GM18505 (cell line): ENCODE measurements at regions not wholly inside any gene's neighbourhood (a gene's known extent, or its start where the extent isn't known, plus 50 kb on each side); places are given as distances from the start of the nearest gene placed in this dataset.
A peak's percentile ranks its signal among the peaks of the same experiment; 100 is the strongest.
"Not testable (repeated sequence)": the region's sequence is repeated elsewhere in the genome, so short reads cannot be mapped to it uniquely, and the experiment has no call there.

Experiments used
- ATAC-seq: cut with Tn5 transposase; IDR thresholded peaks from one replicate; pipeline ENCODE4 v1.9.1; 2021; ENCODE audit not compliant: unreplicated experiment
- POLR2A ChIP-seq: IDR thresholded peaks from 4 replicates; pipeline ENCODE4 v1.6.1; 2011; ENCODE audit warnings: borderline replicate concordance; ENCODE audit not compliant: insufficient read depth, insufficient read length; ENCODE audit errors: extremely low read depth

GRCh38 chr10:57142925-57143576 lies 782.0 kb upstream of the ZWINT start:
- peak; percentile 39 for ATAC-seq
- TF ChIP-seq POLR2A, result no peak

- no peak for ATAC-seq
- no peak for TF ChIP-seq POLR2A
Measured at GRCh38 chr10:57141708-57142107, 780.6 kb upstream of the ZWINT start.

- TF ChIP-seq POLR2A, result no peak
- ATAC-seq, result no peak
Measured at GRCh38 chr10:57119684-57120083, 758.6 kb upstream of the ZWINT start.

GRCh38 chr10:57113545-57113944 lies 752.5 kb upstream of the ZWINT start:
- no peak for ATAC-seq

GRCh38 chr10:57102236-57102635 lies 741.2 kb upstream of the ZWINT start:
- no peak for TF ChIP-seq POLR2A
- no peak for ATAC-seq

More at GRCh38 chr10:57113545-57113944, 752.5 kb upstream of the ZWINT start:
- no peak for TF ChIP-seq POLR2A

GRCh38 chr10:57098146-57098545 lies 737.1 kb upstream of the ZWINT start:
- no peak for TF ChIP-seq POLR2A
- no peak for ATAC-seq

GRCh38 chr10:57096044-57096443 lies 735.0 kb upstream of the ZWINT start:
- TF ChIP-seq POLR2A, result no peak
- no peak for ATAC-seq

DNA sequence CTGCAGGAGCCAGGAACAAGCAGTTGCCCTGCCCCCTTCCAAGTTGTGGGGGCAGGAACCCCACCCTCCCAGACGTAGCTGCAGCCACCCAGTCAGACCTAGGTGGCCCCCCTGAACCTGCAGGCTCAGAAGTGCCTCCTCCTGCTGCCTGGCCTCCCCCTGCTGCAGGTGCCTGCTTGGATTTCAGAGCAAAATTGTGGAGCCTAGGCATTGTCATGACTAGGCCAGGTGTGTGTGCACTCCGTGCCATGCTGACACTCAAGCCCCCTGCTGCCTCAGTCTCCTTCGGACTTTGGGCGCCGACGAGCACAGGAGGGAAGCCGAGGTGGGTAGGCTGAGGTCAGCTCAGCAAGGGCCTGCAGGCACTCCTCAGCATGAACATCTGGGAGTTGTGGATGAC lies 733.9 kb upstream of the ZWINT start:
- TF ChIP-seq POLR2A, result no peak
- no peak for ATAC-seq

- no peak for ATAC-seq
- no peak for TF ChIP-seq POLR2A
Measured at GRCh38 chr10:57094083-57094482, 733.0 kb upstream of the ZWINT start.

- TF ChIP-seq POLR2A, result no peak
- no peak for ATAC-seq
Measured at GRCh38 chr10:57053530-57053929, 692.5 kb upstream of the ZWINT start.

DNA sequence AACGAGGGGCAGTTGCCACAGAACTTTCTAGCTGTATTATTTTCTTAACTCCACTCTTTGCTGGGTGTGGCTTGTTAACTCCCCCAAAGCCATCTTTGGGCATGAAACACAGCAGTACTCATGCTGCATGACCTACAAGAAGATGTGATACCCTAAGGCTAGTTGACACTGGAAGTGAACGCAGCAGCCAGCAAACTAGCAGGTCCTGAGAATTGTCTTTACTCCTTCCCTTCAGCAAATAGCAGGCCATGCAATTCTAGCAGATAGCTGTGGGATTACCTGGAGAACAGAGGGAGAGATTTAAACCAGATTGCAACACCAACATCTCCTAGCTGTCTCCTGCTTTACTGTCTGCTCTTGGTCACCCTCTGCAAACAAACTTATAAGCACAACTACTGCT lies 688.0 kb upstream of the ZWINT start:
- no peak for TF ChIP-seq POLR2A
- ATAC-seq, result no peak

DNA sequence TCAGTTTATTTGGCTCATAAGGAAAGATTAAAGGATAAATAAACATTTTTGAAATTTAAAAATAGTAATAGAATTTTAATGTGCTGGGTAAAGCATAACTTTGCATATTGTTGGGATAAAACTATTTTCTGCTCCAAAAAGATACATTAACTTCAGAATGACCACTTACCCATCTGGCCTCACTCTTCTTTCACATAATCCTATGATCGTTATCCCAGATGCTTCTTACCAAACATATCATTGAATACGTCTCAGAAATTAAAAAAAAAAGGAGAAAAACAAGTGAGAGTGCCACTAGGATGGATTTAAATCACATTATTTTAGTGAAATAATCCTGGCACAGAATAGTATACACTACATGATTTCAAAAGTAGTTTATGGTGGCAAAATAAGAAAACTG lies 677.5 kb upstream of the ZWINT start:
- no peak for TF ChIP-seq POLR2A
- no peak for ATAC-seq

- ATAC-seq, result no peak
- no peak for TF ChIP-seq POLR2A
Measured at GRCh38 chr10:57035310-57035709, 674.3 kb upstream of the ZWINT start.

DNA sequence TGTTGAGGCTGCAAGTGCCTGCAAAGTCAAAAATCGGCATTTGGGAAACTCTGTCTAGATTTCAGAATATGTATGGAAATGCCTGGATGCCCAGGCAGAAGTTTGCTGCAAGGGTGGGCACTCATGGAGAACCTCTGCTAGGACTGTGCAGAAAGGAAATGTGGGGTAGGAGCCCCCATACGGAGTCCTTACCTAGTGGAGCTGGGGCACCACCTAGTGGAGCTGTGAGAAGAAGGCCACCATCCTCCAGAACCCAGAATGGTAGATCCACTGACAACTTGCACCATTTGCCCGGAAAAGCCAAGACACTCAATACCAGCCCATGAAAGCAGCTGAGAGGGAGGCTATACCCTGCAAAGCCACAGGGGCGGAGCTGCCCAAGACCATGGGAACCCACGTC lies 671.2 kb upstream of the ZWINT start:
- ATAC-seq, result not testable (repeated sequence)

- no peak for TF ChIP-seq POLR2A
Measured at GRCh38 chr10:57031346-57031745, 670.3 kb upstream of the ZWINT start.

More at GRCh38 chr10:57031346-57031745, 670.3 kb upstream of the ZWINT start:
- no peak for ATAC-seq
